AG04450 (cell line): ENCODE measurements at regions not wholly inside any gene's neighbourhood (a gene's known extent, or its start where the extent isn't known, plus 50 kb on each side); places are given as distances from the start of the nearest gene placed in this dataset.
"Not testable (repeated sequence)": the region's sequence is repeated elsewhere in the genome, so short reads cannot be mapped to it uniquely, and the experiment has no call there.

Source experiments
- CTCF ChIA-PET: fragments of 300-600, 350-600 bp; formaldehyde crosslinking; extraction: SDS; loops from one replicate; lab custom pipeline; 2022; ENCODE audit warnings: antibody characterized with exemption, inconsistent platforms; lab: Charles Lee
- POLR2A ChIA-PET: fragments of 350-600 bp; formaldehyde crosslinking; extraction: SDS; loops from one replicate; lab custom pipeline; 2021; ENCODE audit warnings: antibody characterized with exemption, inconsistent platforms; lab: Yijun Ruan, JAX
- DNase-seq: peaks from one replicate; pipeline ENCODE4 v3.0.0-alpha.2; 2011; ENCODE audit warnings: low read depth, low spot score
- H3K27ac ChIP-seq: one replicate; pipeline ENCODE4 v1.5.1; 2012; ENCODE audit warnings: low read depth, low read length, control low read depth
- H3K27me3 ChIP-seq: one replicate; pipeline ENCODE4 v1.6.0; 2012; ENCODE audit warnings: low read length; ENCODE audit not compliant: control insufficient read depth, insufficient read depth
- H3K4me3 ChIP-seq: 2 replicates; pipeline ENCODE4 v1.5.1; 2011; ENCODE audit warnings: mild to moderate bottlenecking, low read depth, low read length, control low read depth
- H3K9me3 ChIP-seq: 2 replicates; pipeline ENCODE4 v1.5.1; 2012; ENCODE audit warnings: low read length; ENCODE audit not compliant: control insufficient read depth, insufficient read depth
- CTCF ChIP-seq: IDR thresholded peaks from 2 replicates; pipeline ENCODE4 v1.5.1; 2011; ENCODE audit warnings: low read depth, low read length, control low read depth, inconsistent platforms

GRCh38 chr13:58698531-58698930, 1067.0 kb downstream of the PCDH17 start:
- Histone ChIP-seq H3K4me3 (no peak overlapping the region), H3K27me3 (no peaks in the 10 kb centered on the region), H3K9me3 (peaks cover 13% of the 10 kb centered on the region), H3K27ac (no peak overlapping the region)
- CTCF ChIA-PET, result no interaction called here
- POLR2A ChIA-PET, result no interaction called here
- DNase-seq, result no peak
- no peak for TF ChIP-seq CTCF

- no peak overlapping the region for H3K27ac ChIP-seq
- TF ChIP-seq CTCF, result no peak
- POLR2A ChIA-PET, result no interaction called here
- no peak for DNase-seq
- no peaks in the 10 kb centered on the region for H3K27me3 ChIP-seq
- H3K4me3 ChIP-seq, result no peak overlapping the region
- H3K9me3 ChIP-seq, result peaks cover 16% of the 10 kb centered on the region
- CTCF ChIA-PET, result no interaction called here
Measured at GRCh38 chr13:58704953-58705352, 1073.4 kb downstream of the PCDH17 start.

GRCh38 chr13:58706421-58706820, 1074.9 kb downstream of the PCDH17 start:
- Histone ChIP-seq H3K27ac (no peak overlapping the region), H3K27me3 (no peaks in the 10 kb centered on the region), H3K4me3 (no peak overlapping the region), H3K9me3 (peaks cover 17% of the 10 kb centered on the region)
- no peak for DNase-seq
- ChIA-PET POLR2A (no interaction called here), CTCF (no interaction called here)
- TF ChIP-seq CTCF, result no peak

- peaks cover 23% of the 10 kb centered on the region for H3K9me3 ChIP-seq
- CTCF ChIA-PET, result no interaction called here
Measured at GRCh38 chr13:58712191-58712590, 1080.6 kb downstream of the PCDH17 start.

GRCh38 chr13:58714016-58714415, 1082.5 kb downstream of the PCDH17 start:
- H3K9me3 ChIP-seq, result peaks cover 23% of the 10 kb centered on the region
- CTCF ChIA-PET, H3K27me3 ChIP-seq, H3K27ac ChIP-seq, DNase-seq, POLR2A ChIA-PET, H3K4me3 ChIP-seq: not testable (repeated sequence)

More at GRCh38 chr13:58712191-58712590, 1080.6 kb downstream of the PCDH17 start:
- H3K27me3 ChIP-seq, result no peaks in the 10 kb centered on the region
- no peak for DNase-seq
- POLR2A ChIA-PET, result no interaction called here
- no peak overlapping the region for H3K4me3 ChIP-seq
- TF ChIP-seq CTCF, result no peak
- no peak overlapping the region for H3K27ac ChIP-seq

- Histone ChIP-seq H3K4me3 (no peak overlapping the region), H3K27me3 (no peaks in the 10 kb centered on the region), H3K27ac (no peak overlapping the region), H3K9me3 (no peaks in the 10 kb centered on the region; the same call in 1 of the 2 replicates)
- no peak for TF ChIP-seq CTCF
- no peak for DNase-seq
- POLR2A ChIA-PET, result no interaction called here
- CTCF ChIA-PET, result no interaction called here
Measured at GRCh38 chr13:58721273-58721672, 1089.7 kb downstream of the PCDH17 start.
